IMR-90 (cell line): ENCODE measurements at regions not wholly inside any gene's neighbourhood (a gene's known extent, or its start where the extent isn't known, plus 50 kb on each side); places are given as distances from the start of the nearest gene placed in this dataset.

Experiments
- ATAC-seq: fragments of 200-7000 bp; cut with Tn5 transposase; 2 replicates; pipeline ENCODE4 v1.9.1; 2020; ENCODE audit warnings: low read depth, mild to moderate bottlenecking, moderate library complexity
- BruUV-seq: library from RNA; stranded (reverse); fragments of 400-500 nt; replicated peaks from 2 replicates; lab custom pipeline; 2021; lab: Mats Ljungman, UMichigan
- CTCF ChIA-PET: fragments of 300-600 bp; formaldehyde crosslinking; extraction: SDS; loops from one replicate; lab custom pipeline; 2021; ENCODE audit warnings: antibody characterized with exemption; lab: Yijun Ruan, JAX
- POLR2A ChIA-PET: fragments of 300-600 bp; sonication (Branson Sonifier 250); formaldehyde crosslinking; loops from one replicate; lab custom pipeline; 2022; ENCODE audit warnings: antibody characterized with exemption; ENCODE audit not compliant: unreplicated experiment; lab: Charles Lee
- DNase-seq: peaks from one replicate; pipeline ENCODE4 v3.0.0; 2013
- H2AFZ ChIP-seq: replicated peaks from 2 replicates; pipeline ENCODE3; 2013; ENCODE audit warnings: low read length, mild to moderate bottlenecking; ENCODE audit not compliant: poor library complexity
- H2AK5ac ChIP-seq: 2 replicates; pipeline ENCODE4 v1.6.1; 2013; ENCODE audit warnings: low read depth, low read length, inconsistent platforms
- H2AK9ac ChIP-seq: replicated peaks from 2 replicates; pipeline ENCODE3; 2013; ENCODE audit warnings: mild to moderate bottlenecking, low read depth, low read length, moderate library complexity; ENCODE audit not compliant: poor library complexity
- H2BK120ac ChIP-seq: 2 replicates; pipeline ENCODE4 v1.6.1; 2013; ENCODE audit warnings: low read depth, low read length, inconsistent platforms
- H2BK15ac ChIP-seq: 3 replicates; pipeline ENCODE4 v1.6.1; 2013; ENCODE audit warnings: low read depth, low read length, inconsistent platforms
- H2BK20ac ChIP-seq: 2 replicates; pipeline ENCODE4 v1.6.1; 2013; ENCODE audit warnings: low read depth, mild to moderate bottlenecking, inconsistent platforms, low read length, moderate library complexity
- H2BK5ac ChIP-seq: 2 replicates; pipeline ENCODE4 v1.6.1; 2013; ENCODE audit warnings: mild to moderate bottlenecking, low read depth, low read length, inconsistent platforms; ENCODE audit not compliant: poor library complexity, severe bottlenecking
- H3K14ac ChIP-seq: replicated peaks from 2 replicates; pipeline ENCODE4 v1.6.1; 2013; ENCODE audit warnings: low read depth, low read length, inconsistent platforms
- H3K18ac ChIP-seq: 2 replicates; pipeline ENCODE4 v1.6.1; 2013; ENCODE audit warnings: low read depth, low read length, control low read depth
- H3K23ac ChIP-seq: 2 replicates; pipeline ENCODE4 v1.6.1; 2013; ENCODE audit warnings: low read depth, low read length, inconsistent platforms
- H3K27ac ChIP-seq: 2 replicates; pipeline ENCODE4 v1.5.1; 2013; ENCODE audit warnings: mild to moderate bottlenecking, control low read depth, low read length; ENCODE audit not compliant: insufficient read depth
- H3K27me3 ChIP-seq: 2 replicates; pipeline ENCODE4 v1.6.1; 2013; ENCODE audit warnings: low read length; ENCODE audit not compliant: control insufficient read depth, insufficient read depth
- H3K36me3 ChIP-seq: 2 replicates; pipeline ENCODE4 v1.6.1; 2013; ENCODE audit warnings: low read length, mixed read lengths; ENCODE audit not compliant: control insufficient read depth, insufficient read depth
- H3K4ac ChIP-seq: 2 replicates; pipeline ENCODE4 v1.6.1; 2013; ENCODE audit warnings: low read depth, low read length, inconsistent platforms
- H3K4me1 ChIP-seq: 2 replicates; pipeline ENCODE4 v1.6.1; 2013; ENCODE audit warnings: low read length, mixed read lengths; ENCODE audit not compliant: control insufficient read depth, insufficient read depth
- H3K4me2 ChIP-seq: 2 replicates; pipeline ENCODE4 v1.6.1; 2013; ENCODE audit warnings: low read depth, mild to moderate bottlenecking, control low read depth, low read length, moderate library complexity
- H3K4me3 ChIP-seq: 2 replicates; pipeline ENCODE4 v1.5.1; 2013; ENCODE audit warnings: low read depth, mild to moderate bottlenecking, control low read depth, low read length, moderate library complexity; ENCODE audit not compliant: insufficient read depth
- H3K56ac ChIP-seq: 2 replicates; pipeline ENCODE4 v1.6.1; 2013; ENCODE audit warnings: low read length, inconsistent platforms; ENCODE audit not compliant: insufficient read depth; ENCODE audit errors: extremely low read depth
- H3K79me1 ChIP-seq, 2 experiments: 2 replicates each; pipeline ENCODE4 v1.6.1; 2013; ENCODE audit warnings: low read length in 2 of 2, inconsistent platforms in 1 of 2, low read depth in 1 of 2
- H3K9ac ChIP-seq: 2 replicates; pipeline ENCODE4 v1.6.1; 2013; ENCODE audit warnings: low read depth, low read length, control low read depth
- H3K9me1 ChIP-seq: 2 replicates; pipeline ENCODE4 v1.6.1; 2013; ENCODE audit warnings: low read length, inconsistent platforms; ENCODE audit not compliant: insufficient read depth
- H3K9me3 ChIP-seq: 2 replicates; pipeline ENCODE4 v1.6.1; 2013; ENCODE audit warnings: low read length; ENCODE audit not compliant: control insufficient read depth, insufficient read depth
- H4K20me1 ChIP-seq: 2 replicates; pipeline ENCODE4 v1.6.1; 2013; ENCODE audit warnings: low read length, inconsistent platforms; ENCODE audit not compliant: insufficient read depth
- H4K5ac ChIP-seq: 2 replicates; pipeline ENCODE4 v1.6.1; 2013; ENCODE audit warnings: mild to moderate bottlenecking, low read depth, low read length, control low read depth
- H4K8ac ChIP-seq, 2 experiments: 2 replicates each; pipeline ENCODE4 v1.6.1; 2013; ENCODE audit warnings: low read depth in 2 of 2, low read length in 2 of 2, control low read depth in 1 of 2, inconsistent platforms in 1 of 2
- H4K91ac ChIP-seq: 2 replicates; pipeline ENCODE4 v1.6.1; 2013; ENCODE audit warnings: low read depth, low read length, inconsistent platforms; ENCODE audit not compliant: insufficient read depth
- BHLHE40 ChIP-seq: fragments of 150-350 bp; IDR thresholded peaks from 2 replicates; pipeline ENCODE4 v1.6.1; 2016; ENCODE audit warnings: mild to moderate bottlenecking, low read depth, low read length
- CEBPB ChIP-seq: IDR thresholded peaks from 2 replicates; pipeline ENCODE4 v1.6.1; 2012; ENCODE audit warnings: low read depth, low read length, improper control_type of control experiment
- CHD1 ChIP-seq: IDR thresholded peaks from 2 replicates; pipeline ENCODE4 v1.6.1; 2012; ENCODE audit warnings: low read depth, low read length, improper control_type of control experiment
- FOS ChIP-seq: fragments of 150-350 bp; IDR thresholded peaks from 2 replicates; pipeline ENCODE4 v1.6.1; 2016; ENCODE audit warnings: low read depth, low read length
- MAZ ChIP-seq: IDR thresholded peaks from 2 replicates; pipeline ENCODE4 v1.6.1; 2012; ENCODE audit warnings: low read depth, mild to moderate bottlenecking, low read length, improper control_type of control experiment, moderate library complexity, borderline replicate concordance
- MXI1 ChIP-seq: IDR thresholded peaks from 2 replicates; pipeline ENCODE4 v1.6.1; 2012; ENCODE audit warnings: low read depth, mild to moderate bottlenecking, low read length, moderate library complexity, borderline replicate concordance
- POLR2A ChIP-seq: IDR thresholded peaks from 2 replicates; pipeline ENCODE4 v1.6.1; 2012; ENCODE audit warnings: mild to moderate bottlenecking, low read depth, low read length
- RFX5 ChIP-seq: IDR thresholded peaks from 2 replicates; pipeline ENCODE4 v1.8.0; 2012; ENCODE audit warnings: low read depth, mild to moderate bottlenecking, low read length, moderate library complexity
- WGBS, 2 experiments: methylation state at CpG; one replicate each; pipeline versions ENCODE4 v1.1.5 to v1.1.7; 2013; ENCODE audit warnings: missing lambda C conversion rate in 2 of 2; ENCODE audit not compliant: insufficient read length in 1 of 2; ENCODE audit errors: extremely low coverage in 2 of 2; 5-methylcytosine and 5-hydroxymethylcytosine counted together
- dilution Hi-C: fragments of 300-500 bp; cut with HindIII; formaldehyde crosslinking; loops from one replicate; pipeline ENCODE4 v1.14.3; 2018; ENCODE audit warnings: low sequenced_read_pairs; ENCODE audit not compliant: unreplicated experiment
- in situ Hi-C: fragments of 300-500 bp; cut with MboI; formaldehyde crosslinking; loops from 3 replicates; pipeline ENCODE4 v1.14.3; 2019; ENCODE audit warnings: low sequenced_read_pairs, inconsistent platforms, mixed read lengths
- intact Hi-C: fragments of 100-400 bp; cut with micrococcal nuclease; formaldehyde crosslinking; loops from 2 replicates; pipeline ENCODE4 v1.10.0; 2022
- TF ChIP-seq, protein P1 (sequence below): conservative IDR thresholded peaks from 2 replicates; pipeline ENCODE4 v1.5.1; 2012; ENCODE audit warnings: mild to moderate bottlenecking, low read depth, low read length, improper control_type of control experiment
- TF ChIP-seq, protein P2 (sequence below): fragments of 150-350 bp; IDR thresholded peaks from 2 replicates; pipeline ENCODE4 v1.6.1; 2017; ENCODE audit warnings: mild to moderate bottlenecking, antibody characterized with exemption, low read length, low read depth

DNA sequence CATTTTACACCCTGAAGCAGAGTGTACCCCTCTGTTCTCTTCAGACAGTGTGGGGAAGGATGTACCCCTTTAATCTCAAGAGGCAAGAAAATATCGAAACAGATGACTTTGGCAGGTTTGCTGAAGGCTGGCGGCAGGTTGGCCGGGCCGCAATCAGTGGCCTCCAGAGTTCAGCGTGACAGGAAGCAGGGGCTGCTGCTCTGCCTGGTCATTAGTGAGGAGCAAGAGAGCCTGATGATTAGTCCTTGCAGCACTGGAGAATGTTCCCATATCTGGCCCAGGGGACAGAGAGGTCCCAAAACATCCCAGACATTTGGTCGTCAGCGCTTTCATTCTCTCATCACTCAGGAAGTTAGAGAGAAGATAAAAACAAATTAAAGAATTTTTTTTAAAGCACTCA, 352.8 kb downstream of the SPRY1 start:
- Histone ChIP-seq H3K56ac (no peak overlapping the region), H4K8ac (no peak overlapping the region), H3K4ac (no peak overlapping the region), H3K9me1 (0 out of 2 replicates have a peak, but pooled peaks cover 3% of the 10 kb centered on the region), H3K4me2 (no peak overlapping the region), H3K36me3 (no peaks in the 10 kb centered on the region), H4K20me1 (no peaks in the 10 kb centered on the region), H3K9me3 (no peaks in the 10 kb centered on the region), H3K27me3 (no peaks in the 10 kb centered on the region), H2BK20ac (no peak overlapping the region), H4K91ac (no peak overlapping the region), H2AK5ac (no peak overlapping the region), H2BK15ac (no peak overlapping the region), H3K4me1 (peaks cover 2% of the 10 kb centered on the region; the same call in 1 of the 2 replicates), H3K14ac (no peak overlapping the region), H3K23ac (no peak overlapping the region), H3K4me3 (no peak overlapping the region), H4K5ac (no peak overlapping the region; the same call in 1 of the 2 replicates), H3K79me1 (no peaks in the 10 kb centered on the region), H3K18ac (no peak overlapping the region), H2BK120ac (no peak overlapping the region), H2AK9ac (no peak overlapping the region), H2BK5ac (no peak overlapping the region), H3K27ac (no peak overlapping the region), H2AFZ (peak overlapping the region; percentile 2), H3K9ac (no peak overlapping the region)
- ChIA-PET CTCF (no interaction called here), POLR2A (no interaction called here)
- ATAC-seq (no peak), DNase-seq (no peak)
- no peak for TF ChIP-seq CHD1
- no peak for TF ChIP-seq MXI1
- TF ChIP-seq, protein P1, sequence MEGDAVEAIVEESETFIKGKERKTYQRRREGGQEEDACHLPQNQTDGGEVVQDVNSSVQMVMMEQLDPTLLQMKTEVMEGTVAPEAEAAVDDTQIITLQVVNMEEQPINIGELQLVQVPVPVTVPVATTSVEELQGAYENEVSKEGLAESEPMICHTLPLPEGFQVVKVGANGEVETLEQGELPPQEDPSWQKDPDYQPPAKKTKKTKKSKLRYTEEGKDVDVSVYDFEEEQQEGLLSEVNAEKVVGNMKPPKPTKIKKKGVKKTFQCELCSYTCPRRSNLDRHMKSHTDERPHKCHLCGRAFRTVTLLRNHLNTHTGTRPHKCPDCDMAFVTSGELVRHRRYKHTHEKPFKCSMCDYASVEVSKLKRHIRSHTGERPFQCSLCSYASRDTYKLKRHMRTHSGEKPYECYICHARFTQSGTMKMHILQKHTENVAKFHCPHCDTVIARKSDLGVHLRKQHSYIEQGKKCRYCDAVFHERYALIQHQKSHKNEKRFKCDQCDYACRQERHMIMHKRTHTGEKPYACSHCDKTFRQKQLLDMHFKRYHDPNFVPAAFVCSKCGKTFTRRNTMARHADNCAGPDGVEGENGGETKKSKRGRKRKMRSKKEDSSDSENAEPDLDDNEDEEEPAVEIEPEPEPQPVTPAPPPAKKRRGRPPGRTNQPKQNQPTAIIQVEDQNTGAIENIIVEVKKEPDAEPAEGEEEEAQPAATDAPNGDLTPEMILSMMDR, result no peak
- no peak for TF ChIP-seq CEBPB
- TF ChIP-seq FOS, result no peak
- TF ChIP-seq RFX5, result no peak
- TF ChIP-seq BHLHE40, result no peak
- TF ChIP-seq, protein P2, sequence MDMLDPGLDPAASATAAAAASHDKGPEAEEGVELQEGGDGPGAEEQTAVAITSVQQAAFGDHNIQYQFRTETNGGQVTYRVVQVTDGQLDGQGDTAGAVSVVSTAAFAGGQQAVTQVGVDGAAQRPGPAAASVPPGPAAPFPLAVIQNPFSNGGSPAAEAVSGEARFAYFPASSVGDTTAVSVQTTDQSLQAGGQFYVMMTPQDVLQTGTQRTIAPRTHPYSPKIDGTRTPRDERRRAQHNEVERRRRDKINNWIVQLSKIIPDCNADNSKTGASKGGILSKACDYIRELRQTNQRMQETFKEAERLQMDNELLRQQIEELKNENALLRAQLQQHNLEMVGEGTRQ, result no peak
- TF ChIP-seq MAZ, result no peak
- TF ChIP-seq POLR2A, result no peak
- whole genome bisulfite sequencing, 2 experiments, result no CpG with 5 or more reads among the region's 7 CpGs
- intact Hi-C loops (no loop called here), in situ Hi-C loops (no loop called here), dilution Hi-C loops (no loop called here)
- BruUV-seq, result no TSS peak
